ENCODE measurements at regions not wholly inside any gene's neighbourhood (a gene's known extent, or its start where the extent isn't known, plus 50 kb on each side); places are given as distances from the start of the nearest gene placed in this dataset.

GRCh38 chr11:134759855-134760254, 347.8 kb upstream of the B3GAT1 start (continued):
- TF ChIP-seq ZBTB46 (CRISPR knock-in tag; IDR thresholded peaks at IDR 0.05; ENCODE audit: borderline replicate concordance) (no peak), MTF2 (CRISPR knock-in tag; IDR thresholded peaks at IDR 0.05; ENCODE audit: borderline replicate concordance) (no peak), ZNF572 (CRISPR knock-in tag; IDR thresholded peaks at IDR 0.05) (no peak), ZFP62 (CRISPR knock-in tag; IDR thresholded peaks at IDR 0.05) (no peak)
- TF ChIP-seq, protein P1, sequence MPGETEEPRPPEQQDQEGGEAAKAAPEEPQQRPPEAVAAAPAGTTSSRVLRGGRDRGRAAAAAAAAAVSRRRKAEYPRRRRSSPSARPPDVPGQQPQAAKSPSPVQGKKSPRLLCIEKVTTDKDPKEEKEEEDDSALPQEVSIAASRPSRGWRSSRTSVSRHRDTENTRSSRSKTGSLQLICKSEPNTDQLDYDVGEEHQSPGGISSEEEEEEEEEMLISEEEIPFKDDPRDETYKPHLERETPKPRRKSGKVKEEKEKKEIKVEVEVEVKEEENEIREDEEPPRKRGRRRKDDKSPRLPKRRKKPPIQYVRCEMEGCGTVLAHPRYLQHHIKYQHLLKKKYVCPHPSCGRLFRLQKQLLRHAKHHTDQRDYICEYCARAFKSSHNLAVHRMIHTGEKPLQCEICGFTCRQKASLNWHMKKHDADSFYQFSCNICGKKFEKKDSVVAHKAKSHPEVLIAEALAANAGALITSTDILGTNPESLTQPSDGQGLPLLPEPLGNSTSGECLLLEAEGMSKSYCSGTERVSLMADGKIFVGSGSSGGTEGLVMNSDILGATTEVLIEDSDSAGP (CRISPR knock-in tag; IDR thresholded peaks at IDR 0.05; ENCODE audit: borderline replicate concordance) = no peak

- no peak for FAIRE-seq
- POLR2A ChIA-PET = no interaction called here
- TF ChIP-seq ZNF225 (CRISPR knock-in tag; IDR thresholded peaks at IDR 0.05) = no peak
- TF ChIP-seq, protein P2, sequence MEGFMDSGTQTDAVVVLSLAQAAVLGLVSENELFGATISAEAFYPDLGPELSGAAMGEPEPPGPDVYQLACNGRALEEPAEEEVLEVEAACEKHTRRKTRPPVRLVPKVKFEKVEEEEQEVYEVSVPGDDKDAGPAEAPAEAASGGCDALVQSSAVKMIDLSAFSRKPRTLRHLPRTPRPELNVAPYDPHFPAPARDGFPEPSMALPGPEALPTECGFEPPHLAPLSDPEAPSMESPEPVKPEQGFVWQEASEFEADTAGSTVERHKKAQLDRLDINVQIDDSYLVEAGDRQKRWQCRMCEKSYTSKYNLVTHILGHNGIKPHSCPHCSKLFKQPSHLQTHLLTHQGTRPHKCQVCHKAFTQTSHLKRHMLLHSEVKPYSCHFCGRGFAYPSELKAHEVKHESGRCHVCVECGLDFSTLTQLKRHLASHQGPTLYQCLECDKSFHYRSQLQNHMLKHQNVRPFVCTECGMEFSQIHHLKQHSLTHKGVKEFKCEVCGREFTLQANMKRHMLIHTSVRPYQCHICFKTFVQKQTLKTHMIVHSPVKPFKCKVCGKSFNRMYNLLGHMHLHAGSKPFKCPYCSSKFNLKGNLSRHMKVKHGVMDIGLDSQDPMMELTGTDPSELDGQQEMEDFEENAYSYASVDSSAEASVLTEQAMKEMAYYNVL (CRISPR knock-in tag; IDR thresholded peaks at IDR 0.05; ENCODE audit: borderline replicate concordance) = no peak
- TF ChIP-seq KAT7 (CRISPR knock-in tag; IDR thresholded peaks at IDR 0.05; ENCODE audit: borderline replicate concordance) = no peak
- TF ChIP-seq RFX3 (CRISPR knock-in tag; IDR thresholded peaks at IDR 0.05) = no peak
- TF ChIP-seq, protein P3, sequence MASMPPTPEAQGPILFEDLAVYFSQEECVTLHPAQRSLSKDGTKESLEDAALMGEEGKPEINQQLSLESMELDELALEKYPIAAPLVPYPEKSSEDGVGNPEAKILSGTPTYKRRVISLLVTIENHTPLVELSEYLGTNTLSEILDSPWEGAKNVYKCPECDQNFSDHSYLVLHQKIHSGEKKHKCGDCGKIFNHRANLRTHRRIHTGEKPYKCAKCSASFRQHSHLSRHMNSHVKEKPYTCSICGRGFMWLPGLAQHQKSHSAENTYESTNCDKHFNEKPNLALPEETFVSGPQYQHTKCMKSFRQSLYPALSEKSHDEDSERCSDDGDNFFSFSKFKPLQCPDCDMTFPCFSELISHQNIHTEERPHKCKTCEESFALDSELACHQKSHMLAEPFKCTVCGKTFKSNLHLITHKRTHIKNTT (CRISPR knock-in tag; IDR thresholded peaks at IDR 0.05) = no peak
- no peak for TF ChIP-seq REST (IDR thresholded peaks at IDR 0.05; ENCODE audit: borderline replicate concordance in 1 of 2, low read depth in 1 of 2, low read length in 2 of 2)
- TF ChIP-seq ZNF678 (CRISPR knock-in tag; IDR thresholded peaks at IDR 0.05) = no peak
- no peak for TF ChIP-seq ZSCAN22 (CRISPR knock-in tag; IDR thresholded peaks at IDR 0.05)
- TF ChIP-seq DNMT1 (CRISPR knock-in tag; IDR thresholded peaks at IDR 0.05) = no peak
These were observed 347.2 kb upstream of the B3GAT1 start for GRCh38 chr11:134759274-134759673.

More at GRCh38 chr11:134759274-134759673, 347.2 kb upstream of the B3GAT1 start:
- BruUV-seq (replicated peaks) = no TSS peak
- no peak overlapping the region for H3K4me2 ChIP-seq (ENCODE audit: low read depth, low read length)
- in situ Hi-C loops (cut with HindIII; ENCODE audit: extremely low pct_ligation_motif_present, low pct_unique_long_range_greater_than_20kb) = no loop called here
- WGBS (ENCODE audit: low lambda C conversion rate) = 2% methylated on average over 8 of the region's 11 CpGs
- no peak overlapping the region for H3K27ac ChIP-seq (ENCODE audit: extremely low read length, insufficient read depth, low read length)
- H3K4me1 ChIP-seq (ENCODE audit: insufficient read depth, low read length) = no peaks in the 10 kb centered on the region
- no peak overlapping the region for H2AFZ ChIP-seq (ENCODE audit: low read length)
- H3K9ac ChIP-seq (ENCODE audit: insufficient read depth, low read depth, low read length) = no peak overlapping the region
- no peaks in the 10 kb centered on the region for H3K36me3 ChIP-seq (replicated peaks in 1 of 2; ENCODE audit: control insufficient read depth in 1 of 2, insufficient read depth in 2 of 2, low read length in 2 of 2)
- intact Hi-C loops (cut with micrococcal nuclease; ENCODE audit: unreplicated experiment) = no loop called here
- peaks cover 0 to 4% of the 10 kb centered on the region in 2 experiments; a peak in 2 of 5 replicates for H3K27me3 ChIP-seq (ENCODE audit: control insufficient read depth in 1 of 2, insufficient read depth in 2 of 2, low read length in 2 of 2)
- H3K4me3 ChIP-seq (replicated peaks in 1 of 3; ENCODE audit: insufficient read depth in 1 of 3, low read depth in 2 of 3, low read length in 3 of 3) = no peak overlapping the region
- no peaks in the 10 kb centered on the region for H3K79me2 ChIP-seq (ENCODE audit: insufficient read depth, low read length)
- no peaks in the 10 kb centered on the region for H3K9me3 ChIP-seq (ENCODE audit: low read length)
- DNase-seq (ENCODE audit: low spot score) (no peak), ATAC-seq (no peak)
- H4K20me1 ChIP-seq (ENCODE audit: insufficient read depth, low read length) = no peaks in the 10 kb centered on the region
- CTCF ChIA-PET (ENCODE audit: low intra/inter-chr PET ratio, low total read pairs) = no interaction called here
